GM19025 (cell line): ENCODE measurements at regions not wholly inside any gene's neighbourhood (a gene's known extent, or its start where the extent isn't known, plus 50 kb on each side); places are given as distances from the start of the nearest gene placed in this dataset.
"Not testable (repeated sequence)": the region's sequence is repeated elsewhere in the genome, so short reads cannot be mapped to it uniquely, and the experiment has no call there.

ENCODE experiments used
- ATAC-seq: cut with Tn5 transposase; IDR thresholded peaks from one replicate; pipeline ENCODE4 v1.9.1; 2021; ENCODE audit warnings: mild to moderate bottlenecking, low read depth, moderate library complexity; ENCODE audit not compliant: unreplicated experiment

- no peak for ATAC-seq
These were observed 115.6 kb upstream of the METAP2 start for GRCh38 chr12:95358111-95359083.

GRCh38 chr12:95365912-95366311, 108.0 kb upstream of the METAP2 start:
- no peak for ATAC-seq

- no peak for ATAC-seq
These were observed 105.0 kb upstream of the METAP2 start for GRCh38 chr12:95368931-95369330.

GRCh38 chr12:95371571-95371970, 102.4 kb upstream of the METAP2 start:
- no peak for ATAC-seq

- not testable (repeated sequence) for ATAC-seq
These were observed 94.5 kb upstream of the METAP2 start for GRCh38 chr12:95379481-95379880.

GRCh38 chr12:95380334-95380733, 93.6 kb upstream of the METAP2 start:
- not testable (repeated sequence) for ATAC-seq

GRCh38 chr12:95380997-95381786, 92.8 kb upstream of the METAP2 start:
- ATAC-seq, result no peak

GRCh38 chr12:95383920-95384319, 90.0 kb upstream of the METAP2 start:
- ATAC-seq, result not testable (repeated sequence)

GRCh38 chr12:95384785-95385184, 89.2 kb upstream of the METAP2 start:
- no peak for ATAC-seq

- no peak for ATAC-seq
These were observed 88.5 kb upstream of the METAP2 start for GRCh38 chr12:95385246-95386035.

- no peak for ATAC-seq
These were observed 87.9 kb upstream of the METAP2 start for GRCh38 chr12:95386051-95386450.

GRCh38 chr12:95388260-95388659, 85.7 kb upstream of the METAP2 start:
- ATAC-seq, result not testable (repeated sequence)

- ATAC-seq, result peak; percentile 56
These were observed 83.8 kb upstream of the METAP2 start for GRCh38 chr12:95390192-95390591.

- ATAC-seq, result peak; percentile 65
These were observed 83.0 kb upstream of the METAP2 start for GRCh38 chr12:95390932-95391331.

GRCh38 chr12:95393191-95393790, 80.7 kb upstream of the METAP2 start:
- no peak for ATAC-seq

GRCh38 chr12:95395696-95396095, 78.3 kb upstream of the METAP2 start:
- ATAC-seq, result no peak

- ATAC-seq, result no peak
These were observed 77.0 kb upstream of the METAP2 start for GRCh38 chr12:95396849-95397468.

- ATAC-seq, result no peak
These were observed 76.4 kb upstream of the METAP2 start for GRCh38 chr12:95397571-95397970.

GRCh38 chr12:95402096-95402495, 71.9 kb upstream of the METAP2 start:
- no peak for ATAC-seq

GRCh38 chr12:95408201-95408600, 65.8 kb upstream of the METAP2 start:
- ATAC-seq, result no peak
